IPS-NIHi11 (cell line): ENCODE measurements at regions not wholly inside any gene's neighbourhood (a gene's known extent, or its start where the extent isn't known, plus 50 kb on each side); places are given as distances from the start of the nearest gene placed in this dataset.
"Not testable (repeated sequence)": the region's sequence is repeated elsewhere in the genome, so short reads cannot be mapped to it uniquely, and the experiment has no call there.

ENCODE experiments used
- DNase-seq: peaks from one replicate; pipeline ENCODE4 v3.0.0; 2012; ENCODE audit warnings: mixed read lengths, low spot score

DNA sequence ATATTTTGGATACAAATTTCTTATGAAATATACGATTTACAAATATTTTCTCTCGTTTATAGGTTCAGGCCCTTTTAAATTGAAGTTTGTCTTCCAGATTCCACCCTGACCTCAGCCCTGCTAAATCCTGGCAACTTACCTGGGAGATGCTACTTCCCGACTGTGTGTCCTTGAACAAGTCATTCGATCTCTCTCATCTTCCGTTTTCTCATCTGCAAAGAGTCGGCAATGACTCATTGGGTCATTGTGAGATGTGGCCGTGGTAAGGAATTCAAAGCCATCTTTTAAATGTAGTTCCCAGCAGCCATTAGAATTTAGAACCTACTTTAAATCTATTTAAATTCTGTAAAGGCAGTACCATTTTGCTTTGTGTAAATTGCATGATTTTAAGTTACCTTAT lies 72.5 kb downstream of the LHX2 start:
- DNase-seq = no peak

- no peak for DNase-seq
Measured at GRCh38 chr9:124087226-124087625, 75.7 kb downstream of the LHX2 start.

DNA sequence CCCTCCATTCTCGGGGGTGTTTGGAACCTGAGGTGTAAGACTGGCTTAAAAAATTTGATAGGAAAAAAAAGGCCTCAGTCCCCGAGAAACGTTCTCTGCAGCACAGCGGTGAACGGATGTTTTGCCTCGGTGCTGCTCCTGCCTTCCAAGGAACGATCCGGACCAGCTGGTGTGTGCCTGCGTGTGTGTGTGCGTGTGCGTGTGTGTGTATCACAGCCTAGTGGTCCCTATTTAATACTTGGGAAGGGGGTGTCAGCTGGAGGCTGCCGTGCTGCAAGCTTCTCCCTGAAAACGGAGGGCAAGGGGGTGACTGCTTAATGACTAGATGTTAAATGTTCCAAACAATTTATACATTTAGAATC lies 76.9 kb downstream of the LHX2 start:
- no peak for DNase-seq

DNA sequence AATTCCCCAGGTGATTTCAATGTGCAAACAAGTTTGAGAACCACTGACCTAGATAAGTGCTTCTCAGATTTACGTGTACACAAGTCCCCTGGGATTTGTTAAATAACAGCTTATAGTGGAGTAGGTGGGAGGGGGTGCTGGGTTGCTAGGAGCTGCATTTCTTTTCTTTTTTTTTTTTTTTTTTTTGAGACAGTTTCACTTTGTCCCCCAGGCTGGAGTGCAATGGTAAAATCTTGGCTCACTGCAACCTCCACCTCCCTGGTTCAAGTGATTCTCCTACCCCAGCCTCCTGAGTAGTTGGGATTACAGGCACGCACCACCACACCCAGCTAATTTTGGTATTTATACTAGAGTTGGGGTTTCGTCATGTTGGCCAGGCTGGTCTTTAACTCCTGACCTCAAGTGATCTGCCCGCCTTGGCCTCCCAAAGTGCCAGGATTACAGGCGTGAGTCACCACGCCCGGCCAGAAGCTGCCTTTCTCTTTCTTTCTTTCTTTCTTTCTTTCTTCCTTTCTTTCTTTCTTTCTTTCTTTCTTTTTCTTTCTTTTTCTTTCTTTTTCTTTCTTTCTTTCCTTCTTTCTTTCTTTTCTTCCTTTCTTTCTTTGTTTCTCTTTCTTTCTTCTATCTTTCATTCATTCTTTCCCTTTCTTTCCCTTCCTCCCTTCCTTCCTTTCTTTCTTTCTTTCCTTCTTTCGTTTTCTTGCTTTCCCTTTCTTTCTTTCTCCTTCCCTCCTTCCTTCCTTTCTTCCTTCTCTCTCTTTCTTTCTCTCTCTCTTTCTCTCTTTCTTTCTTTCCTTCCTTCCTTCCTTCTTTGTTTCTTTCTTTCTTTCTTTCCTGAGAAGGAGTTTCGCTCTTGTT lies 78.3 kb downstream of the LHX2 start:
- not testable (repeated sequence) for DNase-seq

DNA sequence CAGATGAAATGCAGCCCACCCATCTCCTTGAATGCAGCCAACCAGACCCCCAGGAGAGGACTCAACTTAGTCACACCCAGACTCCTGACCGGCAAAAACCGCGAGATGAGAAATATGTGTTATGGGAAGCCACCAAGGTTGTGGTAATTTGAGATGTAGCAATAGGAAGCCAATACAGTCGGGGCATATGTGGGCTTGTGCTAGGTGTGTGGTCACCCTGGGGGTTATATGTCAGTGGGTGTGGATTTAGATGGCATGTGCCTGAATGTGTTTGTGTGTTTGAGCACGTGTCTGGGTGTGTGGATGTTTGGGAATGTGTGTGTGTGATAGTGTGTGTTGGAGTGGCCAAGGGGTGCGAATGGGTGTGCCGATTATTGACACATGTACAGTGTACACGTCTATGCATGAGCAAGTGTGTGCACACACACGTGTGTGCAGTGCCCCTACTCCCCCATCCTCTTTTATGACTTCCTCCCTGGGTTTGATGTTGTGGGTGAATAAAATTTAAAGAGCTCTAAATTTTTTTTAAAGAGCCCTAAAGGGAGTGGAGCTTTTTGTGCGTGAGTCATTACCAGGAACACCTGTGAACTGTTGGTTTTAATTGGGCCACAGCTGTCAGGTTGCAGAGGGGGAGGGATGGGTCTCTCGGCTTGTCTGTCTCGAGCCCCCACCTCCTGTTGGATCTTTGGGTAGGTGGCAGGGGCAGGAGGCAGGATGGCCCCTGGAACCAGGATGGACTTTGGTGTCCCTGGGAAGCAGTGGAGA lies 86.8 kb downstream of the LHX2 start:
- no peak for DNase-seq

GRCh38 chr9:124099860-124100259 lies 88.3 kb downstream of the LHX2 start:
- no peak for DNase-seq

DNA sequence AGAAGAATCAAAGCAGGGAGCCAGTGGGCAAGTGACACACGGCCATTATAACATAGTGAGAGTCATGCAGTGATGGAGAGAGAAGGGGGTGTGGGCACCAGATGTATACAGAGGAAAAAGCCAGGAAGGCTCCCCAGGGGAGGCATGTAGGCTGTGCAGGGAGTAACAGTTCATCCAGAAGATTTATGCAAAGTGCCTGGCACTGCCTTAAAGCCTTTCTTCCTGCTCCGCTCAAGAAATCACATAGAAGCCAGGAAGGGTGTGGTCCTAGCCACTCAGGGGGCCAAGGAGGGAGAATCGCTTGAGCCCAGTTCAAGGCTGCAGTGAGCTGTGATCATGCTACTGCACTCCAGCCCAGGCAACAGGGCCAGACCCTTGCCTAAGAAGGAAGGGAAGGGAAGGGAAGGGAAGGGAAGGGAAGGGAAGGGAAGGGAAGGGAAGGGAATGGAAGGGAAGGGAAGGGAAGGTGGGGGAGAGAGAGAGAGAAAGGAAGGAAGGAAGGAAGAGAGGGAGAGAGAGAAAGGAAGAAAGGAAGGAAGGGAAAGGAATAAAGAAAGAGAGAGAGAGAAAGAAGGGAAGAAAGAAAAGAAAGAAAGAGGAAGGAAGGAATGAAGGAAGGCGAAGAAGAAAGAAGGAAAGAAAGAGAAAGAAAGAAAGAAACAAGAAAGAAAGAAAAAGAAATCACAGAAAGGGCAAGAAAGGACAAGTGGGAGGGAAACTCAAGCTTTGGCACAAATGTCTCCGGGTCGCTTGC lies 89.8 kb downstream of the LHX2 start:
- DNase-seq = no peak

DNA sequence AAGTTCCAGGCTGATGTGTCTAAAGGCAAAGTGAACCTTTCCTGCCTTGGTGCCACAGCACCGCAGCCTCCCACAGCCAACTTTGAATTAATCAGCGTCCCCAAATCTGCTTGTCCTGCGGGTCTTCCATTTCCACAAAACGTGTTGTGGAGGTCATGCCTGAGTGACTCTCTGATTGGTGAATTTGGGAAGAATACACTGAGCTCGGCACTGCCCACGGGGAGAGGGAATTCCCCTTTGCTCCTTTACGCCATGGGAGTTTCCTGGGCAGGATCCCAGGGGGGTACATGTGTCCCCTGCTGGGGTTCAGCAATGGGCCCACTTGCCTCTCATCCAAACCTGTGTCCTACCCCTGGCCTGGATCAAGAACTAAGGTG lies 90.4 kb downstream of the LHX2 start:
- DNase-seq = no peak

- no peak for DNase-seq
Measured at GRCh38 chr9:124102363-124102762, 90.8 kb downstream of the LHX2 start.

GRCh38 chr9:124105266-124105665 lies 93.7 kb downstream of the LHX2 start:
- no peak for DNase-seq

DNA sequence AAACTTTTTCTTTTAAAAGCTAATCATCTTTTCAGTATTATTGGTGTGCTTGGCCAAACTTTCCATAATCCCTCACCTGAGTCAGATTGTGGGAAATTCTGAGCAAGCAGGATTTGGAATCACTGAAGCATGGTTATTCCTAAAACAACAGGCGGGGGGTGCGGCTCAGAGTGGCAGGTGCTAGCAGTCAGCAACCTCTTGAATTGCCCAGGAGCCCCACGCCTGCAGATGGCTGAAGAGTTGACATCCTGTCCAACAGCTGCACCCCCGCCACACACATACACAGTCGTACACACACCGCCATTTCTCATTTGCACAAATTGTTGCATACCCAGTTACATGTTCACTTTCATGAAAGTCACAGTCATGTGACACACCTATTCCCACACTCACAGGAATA lies 96.6 kb downstream of the LHX2 start:
- no peak for DNase-seq

- DNase-seq = peak; percentile 89
Measured at GRCh38 chr9:124110307-124110915, 98.8 kb downstream of the LHX2 start.

- no peak for DNase-seq
Measured at GRCh38 chr9:124116683-124117363, 105.3 kb downstream of the LHX2 start.

DNA sequence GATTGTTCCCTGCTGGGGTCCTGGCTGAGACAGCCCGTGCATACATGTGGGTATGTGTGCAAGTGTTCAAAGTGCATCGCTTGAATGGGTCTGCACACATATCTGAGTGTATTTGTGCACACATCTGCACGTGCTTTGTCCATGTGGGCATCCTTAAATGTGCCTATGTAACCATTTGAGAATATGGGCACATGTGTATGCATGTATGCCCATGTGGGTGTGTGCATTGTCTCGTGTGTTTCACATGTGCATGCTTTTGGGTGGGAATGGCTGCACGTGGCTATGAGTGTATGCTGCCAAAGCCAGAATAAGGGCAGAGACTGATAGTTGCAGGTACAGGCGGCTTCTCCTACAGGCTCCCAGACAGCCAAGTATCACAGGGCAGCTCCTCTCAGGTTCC lies 107.3 kb downstream of the LHX2 start:
- DNase-seq = no peak

GRCh38 chr9:124120272-124120671 lies 108.7 kb downstream of the LHX2 start:
- DNase-seq = no peak

- DNase-seq = no peak
Measured at GRCh38 chr9:124121725-124122124, 110.2 kb downstream of the LHX2 start.

- no peak for DNase-seq
Measured at GRCh38 chr9:124122321-124122720, 110.8 kb downstream of the LHX2 start.

- DNase-seq = peak; percentile 37
Measured at GRCh38 chr9:124122813-124123462, 111.4 kb downstream of the LHX2 start.

DNA sequence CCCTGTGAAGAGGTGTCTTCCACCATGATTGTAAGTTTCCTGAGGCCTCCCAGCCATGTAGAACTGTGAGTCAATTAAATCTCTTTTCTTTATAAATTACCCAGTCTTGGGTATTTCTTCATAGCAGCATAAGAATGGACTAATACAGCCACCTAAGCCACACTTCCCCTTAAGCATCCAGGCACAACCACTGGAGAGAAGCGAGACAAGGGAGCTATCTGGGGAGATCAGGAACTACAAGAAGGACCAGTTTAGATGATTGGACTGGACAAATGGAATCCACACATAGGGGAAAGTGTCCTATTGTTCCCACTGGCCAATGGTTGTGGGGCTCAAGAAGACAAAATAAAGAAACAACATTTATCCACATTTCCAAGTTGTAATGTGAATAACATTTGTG lies 112.1 kb downstream of the LHX2 start:
- DNase-seq = not testable (repeated sequence)

GRCh38 chr9:124124729-124125650 lies 113.4 kb downstream of the LHX2 start:
- DNase-seq = no peak
